SK-N-SH (cell line): ENCODE measurements at regions not wholly inside any gene's neighbourhood (a gene's known extent, or its start where the extent isn't known, plus 50 kb on each side); places are given as distances from the start of the nearest gene placed in this dataset.

Experiments
- GATA2 ChIP-seq: sonication (generic); formaldehyde crosslinking; IDR thresholded peaks from 2 replicates; pipeline ENCODE4 v1.5.0; 2020; ENCODE audit warnings: mild to moderate bottlenecking, missing genetic modification reagents
- JUND ChIP-seq: IDR thresholded peaks from 2 replicates; pipeline ENCODE4 v1.4.0; 2012
- NFIC ChIP-seq: IDR thresholded peaks from 2 replicates; pipeline ENCODE4 v1.4.0; 2012; ENCODE audit warnings: borderline replicate concordance
- POLR2AphosphoS5 ChIP-seq: IDR thresholded peaks from 2 replicates; pipeline ENCODE4 v1.6.1; 2012; ENCODE audit warnings: low read depth, low read length
- YY1 ChIP-seq: IDR thresholded peaks from 2 replicates; pipeline ENCODE4 v1.4.0; 2012; ENCODE audit warnings: low read depth, mild to moderate bottlenecking
- TF ChIP-seq, protein P1 (sequence below): fragments of 200-600 bp; sonication (generic); IDR thresholded peaks from 2 replicates; pipeline ENCODE4 v1.6.1; 2017; ENCODE audit warnings: antibody characterized with exemption, mild to moderate bottlenecking, moderate library complexity

DNA sequence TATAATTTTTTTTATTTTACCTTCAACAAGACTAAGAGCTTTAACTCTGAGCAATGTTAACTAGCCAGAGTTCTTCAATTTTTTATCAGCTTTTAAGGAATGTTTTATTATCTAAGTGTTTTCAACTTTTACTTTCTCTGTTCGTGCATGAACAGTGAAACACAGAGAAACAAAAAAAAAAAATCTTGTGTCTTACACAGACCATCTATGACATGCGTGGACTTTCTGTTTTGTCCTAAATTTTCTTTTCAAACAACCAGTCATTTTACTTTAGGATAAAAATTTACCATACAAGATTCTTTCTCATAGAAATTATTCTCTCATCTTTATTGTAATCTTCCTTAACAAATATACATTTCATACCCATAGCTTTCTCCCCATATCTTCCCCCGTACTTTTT is 731.9 kb upstream of the PCDH10 start:
- TF ChIP-seq, protein P1, sequence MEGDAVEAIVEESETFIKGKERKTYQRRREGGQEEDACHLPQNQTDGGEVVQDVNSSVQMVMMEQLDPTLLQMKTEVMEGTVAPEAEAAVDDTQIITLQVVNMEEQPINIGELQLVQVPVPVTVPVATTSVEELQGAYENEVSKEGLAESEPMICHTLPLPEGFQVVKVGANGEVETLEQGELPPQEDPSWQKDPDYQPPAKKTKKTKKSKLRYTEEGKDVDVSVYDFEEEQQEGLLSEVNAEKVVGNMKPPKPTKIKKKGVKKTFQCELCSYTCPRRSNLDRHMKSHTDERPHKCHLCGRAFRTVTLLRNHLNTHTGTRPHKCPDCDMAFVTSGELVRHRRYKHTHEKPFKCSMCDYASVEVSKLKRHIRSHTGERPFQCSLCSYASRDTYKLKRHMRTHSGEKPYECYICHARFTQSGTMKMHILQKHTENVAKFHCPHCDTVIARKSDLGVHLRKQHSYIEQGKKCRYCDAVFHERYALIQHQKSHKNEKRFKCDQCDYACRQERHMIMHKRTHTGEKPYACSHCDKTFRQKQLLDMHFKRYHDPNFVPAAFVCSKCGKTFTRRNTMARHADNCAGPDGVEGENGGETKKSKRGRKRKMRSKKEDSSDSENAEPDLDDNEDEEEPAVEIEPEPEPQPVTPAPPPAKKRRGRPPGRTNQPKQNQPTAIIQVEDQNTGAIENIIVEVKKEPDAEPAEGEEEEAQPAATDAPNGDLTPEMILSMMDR, result no peak
- TF ChIP-seq POLR2AphosphoS5 (no peak), JUND (no peak), NFIC (no peak), GATA2 (no peak), YY1 (no peak)
